Upper lobe of right lung (tissue), 1 donor: ENCODE measurements at regions not wholly inside any gene's neighbourhood (a gene's known extent, or its start where the extent isn't known, plus 50 kb on each side); places are given as distances from the start of the nearest gene placed in this dataset.

Experiments used
- ATAC-seq: fragments of 200-7000 bp; cut with Tn5 transposase; one replicate; pipeline ENCODE4 v1.9.1; 2020; ENCODE audit warnings: mild to moderate bottlenecking, moderate library complexity
- DNase-seq: peaks from one replicate; pipeline ENCODE4 v3.0.0-alpha.2; 2020
- H3K27ac ChIP-seq: fragments of 200-600 bp; one replicate; pipeline ENCODE4 v1.8.0; 2022
- H3K27me3 ChIP-seq: fragments of 200-600 bp; one replicate; pipeline ENCODE4 v1.8.0; 2022; ENCODE audit warnings: mild to moderate bottlenecking
- H3K36me3 ChIP-seq: fragments of 200-600 bp; one replicate; pipeline ENCODE4 v1.8.0; 2022
- H3K4me1 ChIP-seq: fragments of 200-600 bp; one replicate; pipeline ENCODE4 v1.8.0; 2022
- H3K4me3 ChIP-seq: fragments of 200-600 bp; one replicate; pipeline ENCODE4 v1.8.0; 2022; ENCODE audit warnings: mild to moderate bottlenecking
- H3K9me3 ChIP-seq: fragments of 200-600 bp; one replicate; pipeline ENCODE4 v1.8.0; 2022
- CTCF ChIP-seq: fragments of 200-600 bp; IDR thresholded peaks from one replicate; pipeline ENCODE4 v1.8.0; 2022; ENCODE audit warnings: antibody characterized with exemption
- intact Hi-C: fragments of 100-400 bp; cut with DNase I; formaldehyde crosslinking; loops from one replicate; pipeline ENCODE4 v1.11.0; 2022
- donor health status: DM: no; HTN: yes; CAD: no; lungs with severe emphysema.

GRCh38 chr1:55826381-55827080 lies 611.4 kb upstream of the USP24 start:
- H3K4me3 ChIP-seq, result no peak overlapping the region
- H3K36me3 ChIP-seq, result no peaks in the 10 kb centered on the region
- H3K27ac ChIP-seq, result no peak overlapping the region
- H3K27me3 ChIP-seq, result no peaks in the 10 kb centered on the region
- intact Hi-C loops, result no loop called here
- no peaks in the 10 kb centered on the region for H3K9me3 ChIP-seq
- no peak for TF ChIP-seq CTCF
- ATAC-seq (no peak), DNase-seq (no peak)
- H3K4me1 ChIP-seq, result no peaks in the 10 kb centered on the region

- intact Hi-C loops, result no loop called here
- H3K4me3 ChIP-seq, result no peak overlapping the region
- ATAC-seq, result no peak
- no peaks in the 10 kb centered on the region for H3K36me3 ChIP-seq
- no peaks in the 10 kb centered on the region for H3K4me1 ChIP-seq
- no peak overlapping the region for H3K27ac ChIP-seq
- no peaks in the 10 kb centered on the region for H3K27me3 ChIP-seq
- TF ChIP-seq CTCF, result no peak
- DNase-seq, result no peak
- H3K9me3 ChIP-seq, result no peaks in the 10 kb centered on the region
Measured at GRCh38 chr1:55825461-55825860, 610.3 kb upstream of the USP24 start.

GRCh38 chr1:55824251-55824640 lies 609.1 kb upstream of the USP24 start:
- ATAC-seq (no peak), DNase-seq (no peak)
- Histone ChIP-seq H3K4me1 (no peaks in the 10 kb centered on the region), H3K27ac (no peak overlapping the region), H3K9me3 (no peaks in the 10 kb centered on the region), H3K4me3 (no peak overlapping the region), H3K27me3 (no peaks in the 10 kb centered on the region), H3K36me3 (no peaks in the 10 kb centered on the region)
- TF ChIP-seq CTCF, result no peak
- intact Hi-C loops, result no loop called here

- no peak overlapping the region for H3K4me3 ChIP-seq
- no peak for TF ChIP-seq CTCF
- no peaks in the 10 kb centered on the region for H3K27me3 ChIP-seq
- H3K27ac ChIP-seq, result no peak overlapping the region
- no peaks in the 10 kb centered on the region for H3K36me3 ChIP-seq
- no peak for DNase-seq
- no peaks in the 10 kb centered on the region for H3K9me3 ChIP-seq
- intact Hi-C loops, result no loop called here
- H3K4me1 ChIP-seq, result no peaks in the 10 kb centered on the region
- no peak for ATAC-seq
Measured at GRCh38 chr1:55823541-55824250, 608.5 kb upstream of the USP24 start.

- Histone ChIP-seq H3K27me3 (no peaks in the 10 kb centered on the region), H3K4me1 (no peaks in the 10 kb centered on the region), H3K4me3 (no peak overlapping the region), H3K9me3 (no peaks in the 10 kb centered on the region), H3K27ac (no peak overlapping the region), H3K36me3 (no peaks in the 10 kb centered on the region)
- ATAC-seq (no peak), DNase-seq (no peak)
- intact Hi-C loops, result no loop called here
- TF ChIP-seq CTCF, result no peak
Measured at GRCh38 chr1:55822891-55823290, 607.7 kb upstream of the USP24 start.
